ENCODE measurements at regions not wholly inside any gene's neighbourhood (a gene's known extent, or its start where the extent isn't known, plus 50 kb on each side); places are given as distances from the start of the nearest gene placed in this dataset.

- H3K36me3 Mint-ChIP-seq (ENCODE audit: low read depth), result no peaks in the 10 kb centered on the region
- H3K9me3 Mint-ChIP-seq, result peaks cover 36% of the 10 kb centered on the region
- no peak for TF ChIP-seq CTCF (IDR thresholded peaks at IDR 0.05; ENCODE audit: unreplicated experiment in 3 of 3)
- no peaks in the 10 kb centered on the region for H3K4me1 Mint-ChIP-seq
- H3K27me3 Mint-ChIP-seq (ENCODE audit: low read depth), result no peaks in the 10 kb centered on the region
- H3K27ac Mint-ChIP-seq, result no peak overlapping the region
- no peak overlapping the region for H3K4me3 Mint-ChIP-seq
Measured at GRCh38 chr10:119996944-119997343, 104.4 kb downstream of the SEC23IP start.

- Mint-ChIP-seq H3K36me3 (ENCODE audit: low read depth) (no peaks in the 10 kb centered on the region), H3K4me3 (no peak overlapping the region), H3K27ac (no peak overlapping the region), H3K9me3 (peaks cover 36% of the 10 kb centered on the region), H3K4me1 (no peaks in the 10 kb centered on the region), H3K27me3 (ENCODE audit: low read depth) (no peaks in the 10 kb centered on the region)
- no peak for TF ChIP-seq CTCF (IDR thresholded peaks at IDR 0.05; ENCODE audit: unreplicated experiment in 3 of 3)
Measured at GRCh38 chr10:119997429-119997828, 104.9 kb downstream of the SEC23IP start.

- Mint-ChIP-seq H3K4me1 (no peaks in the 10 kb centered on the region), H3K9me3 (peaks cover 11% of the 10 kb centered on the region), H3K27ac (no peak overlapping the region), H3K27me3 (ENCODE audit: low read depth) (no peaks in the 10 kb centered on the region), H3K36me3 (ENCODE audit: low read depth) (no peaks in the 10 kb centered on the region), H3K4me3 (no peak overlapping the region)
- TF ChIP-seq CTCF (IDR thresholded peaks at IDR 0.05; ENCODE audit: unreplicated experiment in 3 of 3), result no peak
Measured at GRCh38 chr10:120002785-120003184, 110.3 kb downstream of the SEC23IP start.

GRCh38 chr10:120005207-120006201 is 113.0 kb downstream of the SEC23IP start:
- no peaks in the 10 kb centered on the region for H3K9me3 Mint-ChIP-seq
- H3K27ac Mint-ChIP-seq, result no peak overlapping the region
- no peak overlapping the region for H3K4me3 Mint-ChIP-seq
- H3K4me1 Mint-ChIP-seq, result no peaks in the 10 kb centered on the region
- TF ChIP-seq CTCF (IDR thresholded peaks at IDR 0.05; ENCODE audit: unreplicated experiment in 3 of 3), result no peak
- H3K36me3 Mint-ChIP-seq (ENCODE audit: low read depth), result no peaks in the 10 kb centered on the region
- H3K27me3 Mint-ChIP-seq (ENCODE audit: low read depth), result peaks cover 9% of the 10 kb centered on the region

- no peaks in the 10 kb centered on the region for H3K36me3 Mint-ChIP-seq (ENCODE audit: low read depth)
- H3K4me1 Mint-ChIP-seq, result no peaks in the 10 kb centered on the region
- no peaks in the 10 kb centered on the region for H3K9me3 Mint-ChIP-seq
- peaks cover 26% of the 10 kb centered on the region for H3K27me3 Mint-ChIP-seq (ENCODE audit: low read depth)
- H3K4me3 Mint-ChIP-seq, result no peak overlapping the region
- H3K27ac Mint-ChIP-seq, result no peak overlapping the region
- no peak for TF ChIP-seq CTCF (IDR thresholded peaks at IDR 0.05; ENCODE audit: unreplicated experiment in 3 of 3)
Measured at GRCh38 chr10:120007261-120007660, 114.7 kb downstream of the SEC23IP start.
